SK-MEL-5 (cell line): ENCODE measurements at regions not wholly inside any gene's neighbourhood (a gene's known extent, or its start where the extent isn't known, plus 50 kb on each side); places are given as distances from the start of the nearest gene placed in this dataset.
"Not testable (repeated sequence)": the region's sequence is repeated elsewhere in the genome, so short reads cannot be mapped to it uniquely, and the experiment has no call there.

ENCODE experiments used
- DNase-seq: peaks from one replicate; pipeline ENCODE4 v3.0.0-alpha.2; 2016; ENCODE audit warnings: low read depth, low spot score
- in situ Hi-C: cut with HindIII; loops from 2 replicates; pipeline ENCODE4 v1.10.0; 2016; ENCODE audit warnings: low sequenced_read_pairs, high pct_unique_total_duplicates, low pct_unique_long_range_greater_than_20kb

DNA sequence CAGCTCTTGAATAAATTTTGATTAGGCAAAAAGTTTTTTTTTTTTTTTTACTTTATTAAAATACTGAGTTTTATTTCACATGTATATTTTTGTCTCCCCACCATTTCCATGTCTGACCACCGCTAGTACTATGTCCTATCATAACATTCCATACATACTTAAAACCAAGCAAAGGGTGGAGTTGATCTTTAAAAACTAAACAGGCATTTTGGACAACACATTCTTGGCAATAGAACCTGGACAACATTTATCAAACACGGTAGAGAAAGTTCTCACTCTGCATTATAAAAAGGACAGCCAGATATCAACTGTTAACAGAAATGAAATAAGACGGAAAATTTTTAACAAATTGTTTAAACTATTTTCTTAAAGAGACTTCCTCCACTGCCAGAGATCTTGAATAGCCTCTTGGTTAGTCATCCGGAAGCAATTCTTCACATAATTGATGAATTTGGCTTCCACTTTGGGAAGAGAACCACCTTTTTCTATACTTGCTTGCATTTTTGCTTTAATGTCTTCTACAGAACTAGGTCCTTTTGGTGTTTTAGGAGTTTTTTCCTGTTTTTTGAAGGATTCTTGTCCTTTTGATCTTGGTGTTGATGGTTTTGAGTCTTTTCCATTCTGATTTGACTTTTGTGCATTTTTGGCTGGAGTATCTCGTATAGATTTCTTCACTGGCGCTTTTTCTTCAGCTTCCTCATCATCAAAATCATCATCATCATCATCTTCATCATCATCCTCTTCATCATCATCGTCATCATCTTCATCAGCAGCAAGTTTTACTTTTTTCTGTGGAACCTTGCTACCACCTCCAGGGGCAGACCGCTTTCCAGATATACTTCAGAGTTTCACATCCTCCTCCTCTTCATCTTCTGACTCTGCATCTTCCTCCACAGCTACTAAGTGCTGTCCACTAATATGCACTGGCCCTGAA, 58.7 kb downstream of the POU5F2 start:
- in situ Hi-C loops, DNase-seq: not testable (repeated sequence)

DNA sequence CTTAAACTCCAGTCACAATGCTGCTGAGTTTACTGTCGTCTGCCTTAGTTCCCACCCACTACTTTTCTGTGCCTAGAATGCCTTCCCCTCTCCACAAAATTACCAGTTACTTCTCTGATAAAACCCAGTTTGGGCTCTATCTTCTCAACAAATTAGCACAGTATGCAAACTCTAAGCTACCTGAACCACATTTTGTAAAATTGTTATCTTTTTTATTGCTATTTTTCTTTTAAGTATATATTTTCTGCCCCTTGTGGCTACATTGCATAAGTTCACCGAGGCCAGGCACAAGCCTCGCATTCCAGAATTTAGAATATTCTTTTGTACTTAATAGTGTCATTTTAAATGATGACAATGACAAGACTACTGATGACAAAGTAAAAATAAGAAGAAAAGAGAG, 60.0 kb downstream of the POU5F2 start:
- no peak for DNase-seq
- in situ Hi-C loops: no loop called here

DNA sequence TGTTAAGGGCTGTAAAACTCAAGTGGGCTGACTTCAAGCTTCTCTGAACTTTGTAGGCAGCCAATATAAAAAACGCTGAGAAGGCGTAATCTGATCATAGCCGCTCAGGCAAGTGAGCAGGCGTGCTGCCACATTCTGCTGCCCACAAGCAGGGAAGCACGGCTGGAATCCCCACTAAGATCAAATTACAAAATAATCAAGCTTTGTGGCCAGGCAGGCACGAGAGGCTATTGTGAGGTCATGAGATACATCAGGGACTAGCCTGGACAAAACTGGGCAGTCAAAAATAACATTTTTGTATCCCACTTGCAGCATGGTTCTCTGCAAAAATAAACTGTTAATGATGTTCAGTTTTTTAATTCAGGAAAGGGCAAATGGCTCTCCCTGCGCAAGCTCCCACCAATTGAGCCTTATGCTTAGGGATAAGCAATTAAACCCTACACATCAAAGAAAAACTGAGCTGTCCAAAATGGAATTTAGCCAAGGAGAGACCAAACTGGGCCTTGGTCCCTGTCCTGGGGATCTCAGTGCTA, 64.0 kb downstream of the POU5F2 start:
- peak; percentile 29 for DNase-seq
- in situ Hi-C loops: no loop called here

DNA sequence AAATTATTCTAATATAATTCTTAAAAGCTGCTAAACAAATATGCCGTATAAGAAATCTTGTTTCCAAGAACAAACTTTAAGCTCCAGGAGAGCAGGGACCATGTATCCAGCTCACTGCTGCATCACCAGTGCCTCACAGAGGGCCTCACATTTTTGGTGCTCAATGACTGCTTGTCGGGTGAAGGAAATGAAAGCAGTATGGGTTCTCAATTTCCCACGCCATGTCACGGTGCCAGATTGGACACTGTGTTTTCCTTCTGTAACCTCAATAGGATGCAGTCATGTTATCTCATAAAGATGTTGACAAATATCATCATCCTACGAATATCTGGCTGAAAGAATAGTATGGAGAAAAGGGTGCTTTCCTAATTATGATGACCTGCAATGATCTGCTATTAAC, 64.7 kb downstream of the POU5F2 start:
- in situ Hi-C loops: no loop called here
- no peak for DNase-seq

DNA sequence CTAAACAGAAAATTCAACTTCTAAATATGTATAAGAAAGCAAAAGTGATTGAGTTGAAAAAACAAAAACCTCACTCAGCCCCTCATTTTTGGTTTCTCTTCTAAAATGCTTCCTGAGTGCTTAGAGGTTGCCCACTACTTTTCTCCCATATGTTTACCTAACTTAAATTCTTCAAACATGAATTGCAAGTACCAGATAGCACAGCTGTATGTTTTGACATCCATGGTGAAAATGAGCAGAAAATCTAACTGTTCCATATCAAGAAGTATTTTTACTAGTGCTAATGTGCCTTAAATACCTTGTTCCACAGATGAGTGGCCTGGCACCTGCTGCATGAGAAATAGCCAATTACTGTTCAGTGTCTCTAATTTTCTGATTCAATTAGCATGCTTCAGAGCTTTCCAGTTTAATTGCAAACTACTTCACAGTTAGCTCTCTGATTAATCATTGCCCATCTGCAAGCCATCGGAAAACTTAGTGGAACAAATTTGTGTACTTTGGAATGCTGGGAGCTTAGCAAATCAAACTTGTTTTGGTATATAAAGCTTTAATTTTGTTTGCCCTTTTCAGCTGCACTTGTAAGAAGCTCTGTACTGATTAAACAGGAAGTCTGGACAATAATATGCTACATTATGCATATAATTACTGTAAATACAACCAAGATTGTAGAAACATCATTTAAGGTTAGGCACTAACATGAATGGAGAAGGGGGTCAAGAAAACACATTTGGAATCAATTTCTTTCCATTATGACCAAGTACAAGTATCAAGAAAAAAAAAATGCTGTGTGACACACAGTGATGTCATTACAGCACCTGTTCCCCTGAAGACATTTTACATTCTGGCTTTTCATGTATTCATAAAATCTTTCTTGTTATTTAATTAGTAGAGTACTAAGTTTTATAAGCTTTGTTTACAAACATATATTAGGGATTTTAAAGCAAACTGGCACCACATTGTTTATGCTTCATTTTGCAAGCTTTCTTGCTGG, 65.6 kb downstream of the POU5F2 start:
- no peak for DNase-seq
- in situ Hi-C loops: no loop called here

DNA sequence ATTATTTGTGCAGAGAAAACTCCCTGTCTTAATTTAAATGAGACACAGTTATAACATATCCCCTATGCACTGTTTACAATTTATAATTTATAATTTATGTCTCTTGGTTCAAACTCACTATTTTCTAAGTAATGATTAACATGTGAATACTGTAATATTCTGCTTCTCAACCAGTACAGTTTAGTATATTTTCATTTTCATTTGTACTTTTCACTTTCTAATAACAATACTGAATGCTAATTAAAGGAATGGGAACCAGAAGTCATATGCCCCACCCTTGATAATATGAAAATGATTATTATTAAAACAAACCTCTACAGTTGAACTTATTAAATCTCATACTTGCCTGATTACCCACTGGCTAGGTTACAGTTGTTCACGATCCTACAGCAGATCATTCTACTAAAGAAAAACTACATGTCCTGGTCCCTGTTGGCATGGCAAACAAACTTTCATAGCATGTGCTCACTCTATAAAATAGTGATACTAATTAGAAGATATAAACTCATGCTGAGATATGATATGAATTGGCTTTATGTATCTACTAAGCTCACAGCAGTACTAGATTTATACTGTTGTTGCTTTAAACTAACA, 66.4 kb downstream of the POU5F2 start:
- in situ Hi-C loops: no loop called here
- no peak for DNase-seq

GRCh38 chr5:93674138-93674537, 67.3 kb downstream of the POU5F2 start:
- no peak for DNase-seq
- in situ Hi-C loops: no loop called here

- in situ Hi-C loops: no loop called here
- no peak for DNase-seq
These were observed 68.0 kb downstream of the POU5F2 start for GRCh38 chr5:93673316-93673954.

GRCh38 chr5:93665648-93666047, 75.8 kb downstream of the POU5F2 start:
- in situ Hi-C loops: no loop called here
- no peak for DNase-seq

DNA sequence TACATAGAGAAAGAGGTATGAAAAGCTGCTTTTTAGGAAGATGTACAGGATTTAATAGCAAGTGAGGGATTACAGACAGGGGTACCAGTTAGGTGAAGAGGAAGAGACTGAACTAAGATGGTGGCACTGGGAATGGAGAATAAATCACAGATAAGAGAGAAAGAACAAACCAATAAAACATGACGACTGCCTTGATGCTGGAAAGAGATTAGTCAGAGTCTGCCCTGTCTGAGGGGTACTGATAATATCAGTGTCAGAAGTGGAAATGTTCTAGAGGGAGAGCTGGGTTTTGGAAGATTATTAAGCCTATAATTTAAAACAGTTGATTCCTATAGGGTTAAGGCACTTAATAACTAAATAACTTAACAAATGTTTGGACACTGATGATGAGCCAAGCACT, 77.7 kb downstream of the NR2F1 start:
- no peak for DNase-seq
- in situ Hi-C loops: no loop called here

DNA sequence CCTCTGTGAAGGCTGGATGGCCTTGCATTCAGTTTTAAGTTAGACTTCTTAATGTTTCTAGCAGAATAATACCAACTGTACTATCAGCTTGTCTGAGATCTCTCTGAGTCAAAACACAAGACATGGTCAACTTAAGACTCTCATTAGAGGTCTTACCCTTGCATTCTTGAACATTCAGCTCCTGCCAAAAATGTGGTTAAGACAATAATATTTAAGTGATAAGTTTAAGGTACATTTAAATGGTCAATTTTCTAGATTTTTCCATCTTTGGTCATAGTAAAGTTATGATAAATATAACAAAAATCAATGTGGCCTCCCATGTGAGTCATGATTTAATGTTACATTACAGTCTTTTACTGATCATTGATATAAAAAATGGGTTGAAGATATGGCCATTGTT, 75.0 kb downstream of the NR2F1 start:
- in situ Hi-C loops: no loop called here
- DNase-seq: no peak

- no peak for DNase-seq
- in situ Hi-C loops: no loop called here
These were observed 71.7 kb downstream of the NR2F1 start for GRCh38 chr5:93654676-93655075.

- in situ Hi-C loops: no loop called here
- no peak for DNase-seq
These were observed 70.7 kb downstream of the NR2F1 start for GRCh38 chr5:93653716-93654115.

DNA sequence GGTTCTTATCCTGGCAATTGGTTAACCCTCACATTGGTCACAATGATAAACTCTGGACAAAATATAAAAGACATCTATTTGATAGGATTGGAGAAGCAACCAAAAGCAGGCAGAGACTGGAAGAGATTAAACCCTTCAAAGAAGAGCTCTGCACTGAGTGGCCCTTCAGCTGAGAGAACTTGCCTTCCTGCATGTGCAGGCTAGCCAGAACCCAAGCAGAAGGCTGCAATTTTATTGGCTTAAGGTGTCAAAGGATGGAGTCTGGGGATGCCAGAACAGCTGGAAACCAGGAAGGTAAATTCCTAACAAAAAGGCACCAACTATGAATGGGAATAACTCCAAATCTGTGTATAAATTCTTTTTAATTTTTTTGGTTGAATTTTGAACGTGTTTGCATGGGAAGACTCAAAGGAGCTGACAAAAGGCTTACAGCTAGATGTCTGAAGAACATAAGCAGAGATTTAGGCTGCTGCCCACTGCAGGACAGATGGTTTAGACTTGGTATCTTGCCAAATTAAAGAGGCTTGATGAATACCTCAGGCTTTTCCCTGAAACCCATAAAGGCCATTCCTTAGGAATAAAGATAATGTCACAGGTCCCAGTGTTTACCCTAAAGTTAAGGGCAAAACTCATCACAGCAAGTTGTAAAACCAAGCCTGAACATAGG, 66.3 kb downstream of the NR2F1 start:
- in situ Hi-C loops: no loop called here
- no peak for DNase-seq

DNA sequence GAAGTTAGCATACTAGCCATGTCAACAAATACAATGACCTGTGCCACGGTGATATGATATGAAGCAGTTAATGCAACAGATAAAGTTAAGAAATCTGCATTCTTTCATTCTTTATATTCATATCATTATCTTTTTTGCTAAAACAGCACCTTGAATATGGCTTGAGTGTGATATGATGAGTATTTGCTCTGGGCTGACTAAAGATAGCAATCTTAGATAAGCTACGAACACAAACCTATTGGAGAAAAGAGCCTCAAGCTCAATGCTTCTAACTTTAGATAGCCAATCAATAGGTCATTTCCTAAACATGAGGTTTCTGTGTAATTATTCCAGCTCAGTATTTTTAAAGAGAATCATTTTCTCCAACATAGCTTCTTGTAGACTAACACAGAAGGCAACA, 61.7 kb downstream of the NR2F1 start:
- in situ Hi-C loops: no loop called here
- DNase-seq: no peak
